Keratinocyte (primary cell): ENCODE measurements at regions not wholly inside any gene's neighbourhood (a gene's known extent, or its start where the extent isn't known, plus 50 kb on each side); places are given as distances from the start of the nearest gene placed in this dataset.

Experiments used
- DNase-seq: peaks from one replicate; pipeline ENCODE4 v3.0.0-alpha.2; 2011; ENCODE audit warnings: low read depth, missing footprints, low spot score
- FAIRE-seq: peaks from 2 replicates; lab custom pipeline; 2011; peaks lifted over from hg19 to GRCh38; lab: Jason Lieb, UNC
- H2AFZ ChIP-seq: 2 replicates; pipeline ENCODE4 v1.6.0; 2012; ENCODE audit warnings: low read length, control low read depth, inconsistent platforms; ENCODE audit not compliant: control insufficient read depth
- H3K27ac ChIP-seq: 2 replicates; pipeline ENCODE4 v1.5.1; 2011; ENCODE audit warnings: low read length; ENCODE audit not compliant: control insufficient read depth, insufficient read depth
- H3K27me3 ChIP-seq: 3 replicates; pipeline ENCODE4 v1.6.0; 2011; ENCODE audit warnings: low read length; ENCODE audit not compliant: control insufficient read depth, insufficient read depth; ENCODE audit errors: extremely low read depth
- H3K36me3 ChIP-seq, 2 experiments: 2 replicates in 1 of 2; 3 replicates in 1 of 2; pipeline ENCODE4 v1.5.1; 2011; ENCODE audit warnings: low read length in 2 of 2, mild to moderate bottlenecking in 1 of 2; ENCODE audit not compliant: control insufficient read depth in 2 of 2, insufficient read depth in 2 of 2; ENCODE audit errors: extremely low read depth in 1 of 2
- H3K4me1 ChIP-seq: 3 replicates; pipeline ENCODE4 v1.5.1; 2011; ENCODE audit warnings: low read length; ENCODE audit not compliant: control insufficient read depth, insufficient read depth; ENCODE audit errors: extremely low read depth
- H3K4me2 ChIP-seq: 3 replicates; pipeline ENCODE4 v1.6.0; 2011; ENCODE audit warnings: low read depth, low read length; ENCODE audit not compliant: control insufficient read depth, insufficient read depth; ENCODE audit errors: extremely low read depth
- H3K4me3 ChIP-seq, 3 experiments: fragments of 200-600 bp in 1 of 3; sonication (generic) in 1 of 3; 2 replicates in 2 of 3; 3 replicates in 1 of 3; pipeline ENCODE4 v1.5.1; 2011 to 2016; ENCODE audit warnings: low read length in 3 of 3, mild to moderate bottlenecking in 3 of 3, control low read depth in 2 of 3, inconsistent platforms in 1 of 3, low read depth in 1 of 3, mixed read lengths in 1 of 3, mixed run types in 1 of 3, moderate library complexity in 1 of 3; ENCODE audit not compliant: control insufficient read depth in 2 of 3, insufficient read depth in 2 of 3; ENCODE audit errors: extremely low read depth in 1 of 3
- H3K79me2 ChIP-seq: 2 replicates; pipeline ENCODE4 v1.6.0; 2012; ENCODE audit warnings: low read length; ENCODE audit not compliant: control insufficient read depth, insufficient read depth
- H3K9ac ChIP-seq: 3 replicates; pipeline ENCODE4 v1.6.0; 2011; ENCODE audit warnings: low read length; ENCODE audit not compliant: control insufficient read depth, insufficient read depth; ENCODE audit errors: extremely low read depth
- H3K9me1 ChIP-seq: 3 replicates; pipeline ENCODE4 v1.6.0; 2011; ENCODE audit warnings: low read length; ENCODE audit not compliant: control insufficient read depth, insufficient read depth; ENCODE audit errors: extremely low read depth
- H3K9me3 ChIP-seq: 2 replicates; pipeline ENCODE4 v1.5.1; 2012; ENCODE audit warnings: low read depth, low read length; ENCODE audit not compliant: control insufficient read depth
- H4K20me1 ChIP-seq: 3 replicates; pipeline ENCODE4 v1.6.0; 2011; ENCODE audit warnings: low read length; ENCODE audit not compliant: control insufficient read depth, insufficient read depth; ENCODE audit errors: extremely low read depth
- EZH2 ChIP-seq: IDR thresholded peaks from one replicate; pipeline ENCODE4 v1.6.1; 2012; ENCODE audit warnings: inconsistent platforms, mild to moderate bottlenecking, low read length, moderate library complexity
- dilution Hi-C: fragments of 300-500 bp; cut with MboI; formaldehyde crosslinking; loops from one replicate; pipeline ENCODE4 v1.7.0; 2020; ENCODE audit warnings: low sequenced_read_pairs; ENCODE audit not compliant: extremely low pct_ligation_motif_present
- TF ChIP-seq, protein P1 (sequence below), 3 experiments: IDR thresholded peaks in 1 of 3; conservative IDR thresholded peaks in 1 of 3; optimal IDR thresholded peaks in 1 of 3; 2 replicates in 2 of 3; 3 replicates in 1 of 3; pipeline versions ENCODE3 to v1.5.1; 2011; ENCODE audit warnings: low read length in 3 of 3, mild to moderate bottlenecking in 3 of 3, moderate library complexity in 2 of 3, control low read depth in 1 of 3, inconsistent platforms in 1 of 3; ENCODE audit not compliant: insufficient read depth in 2 of 3; ENCODE audit errors: extremely low read depth in 1 of 3

DNA sequence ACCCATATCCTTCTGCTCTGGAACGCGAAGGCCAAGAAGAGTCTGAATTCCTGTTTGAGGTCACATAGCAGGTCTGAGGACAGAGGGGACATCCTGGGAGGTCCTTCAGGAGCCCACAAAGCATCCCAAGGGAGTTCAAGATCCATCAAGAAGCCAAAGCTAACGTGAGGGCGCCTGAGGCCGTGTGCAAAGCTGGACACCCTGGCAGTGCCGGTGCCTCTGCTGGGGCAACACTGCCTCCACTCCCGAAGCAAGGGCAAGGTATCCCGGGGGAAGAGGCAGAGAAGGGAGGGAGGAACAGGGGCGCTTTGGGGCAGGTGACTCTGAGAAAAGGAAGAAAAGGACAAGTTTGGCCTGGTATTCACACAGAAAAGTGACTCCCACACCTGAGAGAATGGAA, 50.3 kb upstream of the CDON start:
- no peaks in the 10 kb centered on the region for H3K9me1 ChIP-seq
- H3K4me2 ChIP-seq: no peak overlapping the region
- no peak overlapping the region for H2AFZ ChIP-seq
- TF ChIP-seq, protein P1, sequence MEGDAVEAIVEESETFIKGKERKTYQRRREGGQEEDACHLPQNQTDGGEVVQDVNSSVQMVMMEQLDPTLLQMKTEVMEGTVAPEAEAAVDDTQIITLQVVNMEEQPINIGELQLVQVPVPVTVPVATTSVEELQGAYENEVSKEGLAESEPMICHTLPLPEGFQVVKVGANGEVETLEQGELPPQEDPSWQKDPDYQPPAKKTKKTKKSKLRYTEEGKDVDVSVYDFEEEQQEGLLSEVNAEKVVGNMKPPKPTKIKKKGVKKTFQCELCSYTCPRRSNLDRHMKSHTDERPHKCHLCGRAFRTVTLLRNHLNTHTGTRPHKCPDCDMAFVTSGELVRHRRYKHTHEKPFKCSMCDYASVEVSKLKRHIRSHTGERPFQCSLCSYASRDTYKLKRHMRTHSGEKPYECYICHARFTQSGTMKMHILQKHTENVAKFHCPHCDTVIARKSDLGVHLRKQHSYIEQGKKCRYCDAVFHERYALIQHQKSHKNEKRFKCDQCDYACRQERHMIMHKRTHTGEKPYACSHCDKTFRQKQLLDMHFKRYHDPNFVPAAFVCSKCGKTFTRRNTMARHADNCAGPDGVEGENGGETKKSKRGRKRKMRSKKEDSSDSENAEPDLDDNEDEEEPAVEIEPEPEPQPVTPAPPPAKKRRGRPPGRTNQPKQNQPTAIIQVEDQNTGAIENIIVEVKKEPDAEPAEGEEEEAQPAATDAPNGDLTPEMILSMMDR (optimal IDR thresholded peaks at IDR 0.05 in 1 of 3, IDR thresholded peaks at IDR 0.05 in 1 of 3, conservative IDR thresholded peaks at IDR 0.05 in 1 of 3; ENCODE audit: extremely low read depth in 1 of 3, insufficient read depth in 2 of 3, low read length in 3 of 3): no peak
- no peak for TF ChIP-seq EZH2
- no peak for DNase-seq
- H3K4me3 ChIP-seq: no peak overlapping the region
- no peak for FAIRE-seq
- H4K20me1 ChIP-seq: no peaks in the 10 kb centered on the region
- H3K27me3 ChIP-seq: no peaks in the 10 kb centered on the region
- no peaks in the 10 kb centered on the region for H3K4me1 ChIP-seq
- H3K9me3 ChIP-seq: no peaks in the 10 kb centered on the region
- no peak overlapping the region for H3K9ac ChIP-seq
- H3K36me3 ChIP-seq: no peaks in the 10 kb centered on the region
- H3K79me2 ChIP-seq: no peaks in the 10 kb centered on the region
- dilution Hi-C loops: no loop called here
- no peak overlapping the region for H3K27ac ChIP-seq

DNA sequence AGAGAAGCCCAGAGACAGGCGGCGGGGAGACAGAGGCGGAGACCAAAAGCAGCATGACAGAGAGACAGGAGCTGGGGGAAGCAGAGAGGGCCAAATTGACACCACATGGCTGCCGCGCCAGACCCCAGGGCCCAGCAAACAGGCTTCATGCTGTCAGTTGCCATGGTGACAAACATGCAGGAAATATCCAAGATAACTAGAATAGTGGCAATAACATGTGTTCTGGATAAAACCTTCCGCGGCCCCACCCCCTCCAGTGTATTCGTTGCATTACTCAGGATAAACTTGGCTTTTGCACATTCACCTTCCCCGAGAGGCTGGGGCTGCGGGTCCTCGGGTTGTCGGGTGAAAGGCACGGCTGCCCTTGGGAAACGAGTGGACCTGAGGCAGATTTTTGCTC, 49.9 kb upstream of the CDON start:
- H3K9me1 ChIP-seq: no peaks in the 10 kb centered on the region
- no peak overlapping the region for H3K9ac ChIP-seq
- no peak overlapping the region for H2AFZ ChIP-seq
- no peaks in the 10 kb centered on the region for H3K9me3 ChIP-seq
- H3K4me2 ChIP-seq: no peak overlapping the region
- no peaks in the 10 kb centered on the region for H3K4me1 ChIP-seq
- H3K79me2 ChIP-seq: no peaks in the 10 kb centered on the region
- H3K4me3 ChIP-seq: no peak overlapping the region
- no peak for TF ChIP-seq EZH2
- TF ChIP-seq, protein P1 (optimal IDR thresholded peaks at IDR 0.05 in 1 of 3, IDR thresholded peaks at IDR 0.05 in 1 of 3, conservative IDR thresholded peaks at IDR 0.05 in 1 of 3; ENCODE audit: extremely low read depth in 1 of 3, insufficient read depth in 2 of 3, low read length in 3 of 3): no peak
- no peak for FAIRE-seq
- no peaks in the 10 kb centered on the region for H4K20me1 ChIP-seq
- H3K36me3 ChIP-seq: no peaks in the 10 kb centered on the region
- dilution Hi-C loops: no loop called here
- DNase-seq: no peak
- H3K27ac ChIP-seq: no peak overlapping the region
- no peaks in the 10 kb centered on the region for H3K27me3 ChIP-seq
